Fibroblast of pulmonary artery (primary cell): ENCODE measurements at regions not wholly inside any gene's neighbourhood (a gene's known extent, or its start where the extent isn't known, plus 50 kb on each side); places are given as distances from the start of the nearest gene placed in this dataset.

Experiments used
- DNase-seq: peaks from one replicate; pipeline ENCODE4 v3.0.0-alpha.2; 2010; ENCODE audit warnings: low read depth
- H3K4me3 ChIP-seq: replicated peaks from 2 replicates; pipeline ENCODE4 v1.5.1; 2011; ENCODE audit warnings: low read depth, mild to moderate bottlenecking, control low read depth, low read length, moderate library complexity
- CTCF ChIP-seq: IDR thresholded peaks from 2 replicates; pipeline ENCODE4 v1.5.1; 2011; ENCODE audit warnings: mild to moderate bottlenecking, control low read depth, low read length, inconsistent platforms; ENCODE audit errors: missing control alignments

GRCh38 chr12:19689226-19689625 lies 249.9 kb downstream of the AEBP2 start:
- DNase-seq: no peak
- TF ChIP-seq CTCF: no peak

GRCh38 chr12:19689801-19690472 lies 250.6 kb downstream of the AEBP2 start:
- no peak for DNase-seq
- no peak overlapping the region for H3K4me3 ChIP-seq
- TF ChIP-seq CTCF: no peak

More at GRCh38 chr12:19689226-19689625, 249.9 kb downstream of the AEBP2 start:
- no peak overlapping the region for H3K4me3 ChIP-seq

- TF ChIP-seq CTCF: no peak
- no peak for DNase-seq
- H3K4me3 ChIP-seq: no peak overlapping the region
Observed at GRCh38 chr12:19692091-19692490, 252.8 kb downstream of the AEBP2 start.

- DNase-seq: no peak
- H3K4me3 ChIP-seq: no peak overlapping the region
- TF ChIP-seq CTCF: no peak
Observed at GRCh38 chr12:19692566-19692965, 253.3 kb downstream of the AEBP2 start.

GRCh38 chr12:19694627-19695026 lies 255.3 kb downstream of the AEBP2 start:
- peak; percentile 78 for DNase-seq
- no peak overlapping the region for H3K4me3 ChIP-seq
- no peak for TF ChIP-seq CTCF

GRCh38 chr12:19695244-19696098 lies 256.2 kb downstream of the AEBP2 start:
- no peak overlapping the region for H3K4me3 ChIP-seq
- no peak for TF ChIP-seq CTCF
- no peak for DNase-seq
